22Rv1 (cell line): ENCODE measurements at regions not wholly inside any gene's neighbourhood (a gene's known extent, or its start where the extent isn't known, plus 50 kb on each side); places are given as distances from the start of the nearest gene placed in this dataset.

Experiments
- CTCF ChIP-seq: fragments of 450-650 bp; IDR thresholded peaks from 2 replicates; pipeline ENCODE4 v1.5.1; 2017; ENCODE audit warnings: mild to moderate bottlenecking
- ZFX ChIP-seq: fragments of 450-650 bp; IDR thresholded peaks from 2 replicates; pipeline ENCODE4 v1.6.1; 2017; ENCODE audit warnings: antibody characterized with exemption, borderline replicate concordance

- TF ChIP-seq CTCF (peak; percentile 86), ZFX (no peak)
These were observed 603.8 kb downstream of the TLE4 start for GRCh38 chr9:80175286-80176150.
